HG03354 (cell line): ENCODE measurements at regions not wholly inside any gene's neighbourhood (a gene's known extent, or its start where the extent isn't known, plus 50 kb on each side); places are given as distances from the start of the nearest gene placed in this dataset.

Source experiments
- ATAC-seq: cut with Tn5 transposase; IDR thresholded peaks from one replicate; pipeline ENCODE4 v1.9.1; 2021; ENCODE audit warnings: mild to moderate bottlenecking; ENCODE audit not compliant: unreplicated experiment, poor library complexity, severe bottlenecking

GRCh38 chr2:236968101-236968879, 117.4 kb upstream of the COPS8 start:
- ATAC-seq = peak; percentile 84

GRCh38 chr2:236968880-236969534, 116.7 kb upstream of the COPS8 start:
- ATAC-seq = no peak

- no peak for ATAC-seq
Observed at GRCh38 chr2:236969767-236970655, 115.7 kb upstream of the COPS8 start.

DNA sequence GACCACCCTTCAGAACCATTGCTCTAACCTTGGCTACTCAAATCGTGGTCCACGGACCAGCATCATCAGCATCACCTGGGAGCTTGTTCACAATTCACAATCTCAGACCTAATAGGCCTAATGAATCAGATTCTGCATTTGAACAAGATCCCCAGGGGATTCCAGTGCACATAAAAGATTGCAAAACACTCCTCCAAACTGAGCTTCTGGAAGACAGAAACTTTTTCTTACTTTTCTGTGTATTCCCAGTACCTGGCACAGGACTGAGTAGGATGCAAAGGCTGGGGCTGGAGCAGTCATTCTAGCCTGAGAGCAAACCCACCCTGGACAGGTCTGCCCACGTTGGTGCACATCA, 115.1 kb upstream of the COPS8 start:
- ATAC-seq = no peak

DNA sequence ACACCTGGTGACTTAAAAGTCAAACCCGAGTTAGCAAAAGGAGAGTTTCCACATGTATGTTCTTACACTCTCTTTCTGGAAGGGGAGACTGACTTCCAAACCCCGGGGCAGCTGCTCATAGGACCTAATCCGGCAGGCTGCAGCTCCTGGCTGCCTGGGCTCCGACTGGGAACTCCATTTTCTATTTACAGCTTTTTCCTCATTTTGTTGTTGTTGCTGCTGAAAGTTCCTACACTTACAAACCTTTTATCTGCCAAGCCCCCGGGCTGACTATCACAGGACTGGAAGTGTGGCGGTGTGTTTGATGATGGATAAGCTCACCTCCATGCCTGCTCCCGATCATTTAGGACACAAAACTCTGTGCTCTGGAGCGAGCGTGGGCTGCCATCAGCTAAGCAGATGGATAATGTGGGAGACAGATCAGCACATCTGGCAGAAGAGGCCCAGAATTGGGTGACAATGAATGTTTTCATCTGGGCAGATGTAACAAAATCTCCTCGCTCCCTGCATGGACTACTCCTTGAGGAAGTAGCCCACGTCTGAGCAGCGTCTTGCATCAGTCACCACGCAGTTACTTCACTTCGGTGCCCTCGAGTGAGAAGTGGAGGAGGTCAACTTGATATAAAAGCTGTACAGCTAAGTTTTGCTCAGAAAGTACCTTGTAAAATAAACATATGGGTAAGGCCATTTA, 114.4 kb upstream of the COPS8 start:
- no peak for ATAC-seq

- no peak for ATAC-seq
Observed at GRCh38 chr2:236971919-236972381, 113.7 kb upstream of the COPS8 start.

GRCh38 chr2:236972491-236973342, 113.0 kb upstream of the COPS8 start:
- ATAC-seq = no peak

GRCh38 chr2:236973343-236973980, 112.2 kb upstream of the COPS8 start:
- no peak for ATAC-seq

DNA sequence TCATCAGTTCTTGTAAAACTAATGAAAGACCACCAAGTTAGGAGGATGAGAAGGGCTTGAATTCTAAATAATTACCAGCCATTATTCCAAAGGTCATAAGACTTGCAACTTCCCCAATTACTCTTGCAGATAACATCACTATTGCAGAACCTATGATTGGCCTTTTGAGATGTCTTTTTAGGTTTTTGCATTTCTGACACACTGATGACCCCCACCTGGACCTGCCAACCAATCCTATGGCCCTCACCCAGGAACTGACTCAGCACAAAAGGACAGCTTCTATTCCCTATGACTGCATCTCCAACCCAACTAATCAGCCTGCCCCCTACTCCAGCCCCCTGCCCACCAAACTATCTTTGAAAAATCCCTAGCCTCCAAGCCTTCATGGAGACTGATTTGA, 111.5 kb upstream of the COPS8 start:
- ATAC-seq = no peak

DNA sequence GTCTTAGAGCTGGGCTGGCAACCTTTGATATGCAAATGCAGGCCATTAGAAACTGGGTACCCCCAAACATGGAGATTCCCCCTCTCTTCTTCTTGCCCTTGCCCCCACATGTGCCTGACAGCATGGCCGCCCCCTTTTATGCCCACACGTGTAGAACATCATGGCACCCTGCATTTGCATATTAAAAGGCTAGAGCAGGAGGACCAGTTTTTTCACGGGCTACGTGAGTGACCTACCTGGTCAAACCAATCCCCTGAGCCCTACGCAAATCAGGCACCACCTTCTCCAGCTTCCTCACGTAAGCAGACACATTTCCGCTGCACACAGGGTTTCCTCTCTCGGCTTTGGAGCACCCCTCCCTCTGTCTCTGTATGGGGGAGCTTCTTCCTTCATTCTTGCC, 110.9 kb upstream of the COPS8 start:
- ATAC-seq = no peak

GRCh38 chr2:236975766-236976165, 109.9 kb upstream of the COPS8 start:
- no peak for ATAC-seq

DNA sequence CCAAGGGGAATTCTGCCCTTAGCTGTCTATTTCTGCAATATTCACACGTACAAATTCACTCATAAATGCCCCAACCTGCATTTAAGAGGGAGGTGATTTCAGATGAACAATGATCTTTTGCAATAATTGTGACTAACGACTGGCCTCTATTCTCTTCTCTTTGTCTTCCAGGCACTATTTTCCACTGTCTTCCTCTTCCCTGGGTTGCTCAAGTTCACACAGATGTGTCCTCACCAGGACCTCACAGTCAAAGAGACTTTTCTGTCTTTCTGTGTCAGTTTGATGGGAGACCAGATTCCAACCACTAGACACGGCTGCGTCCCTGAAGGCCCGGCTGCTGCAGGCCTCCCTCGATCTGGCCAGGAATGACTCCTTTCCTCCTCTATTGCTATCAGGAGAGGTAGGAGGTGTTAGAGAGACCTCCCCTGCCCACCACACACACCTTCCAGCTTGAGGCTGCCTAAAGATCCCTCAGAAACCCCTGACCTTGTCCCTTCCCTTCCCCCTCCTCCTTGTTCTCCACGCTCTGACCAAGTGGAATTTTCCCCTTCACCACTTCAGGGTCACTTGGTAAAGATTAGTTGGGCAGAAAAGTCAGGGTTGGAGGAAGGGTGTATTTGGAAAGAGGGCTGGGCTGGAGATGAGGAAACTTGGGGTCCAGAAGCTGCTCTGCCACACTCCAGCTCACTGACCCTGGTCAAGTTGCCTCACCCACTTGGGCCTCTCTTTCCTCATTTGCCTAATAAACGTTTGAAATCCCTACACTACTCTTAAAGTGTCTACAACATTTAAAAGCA, 109.2 kb upstream of the COPS8 start:
- ATAC-seq = no peak

DNA sequence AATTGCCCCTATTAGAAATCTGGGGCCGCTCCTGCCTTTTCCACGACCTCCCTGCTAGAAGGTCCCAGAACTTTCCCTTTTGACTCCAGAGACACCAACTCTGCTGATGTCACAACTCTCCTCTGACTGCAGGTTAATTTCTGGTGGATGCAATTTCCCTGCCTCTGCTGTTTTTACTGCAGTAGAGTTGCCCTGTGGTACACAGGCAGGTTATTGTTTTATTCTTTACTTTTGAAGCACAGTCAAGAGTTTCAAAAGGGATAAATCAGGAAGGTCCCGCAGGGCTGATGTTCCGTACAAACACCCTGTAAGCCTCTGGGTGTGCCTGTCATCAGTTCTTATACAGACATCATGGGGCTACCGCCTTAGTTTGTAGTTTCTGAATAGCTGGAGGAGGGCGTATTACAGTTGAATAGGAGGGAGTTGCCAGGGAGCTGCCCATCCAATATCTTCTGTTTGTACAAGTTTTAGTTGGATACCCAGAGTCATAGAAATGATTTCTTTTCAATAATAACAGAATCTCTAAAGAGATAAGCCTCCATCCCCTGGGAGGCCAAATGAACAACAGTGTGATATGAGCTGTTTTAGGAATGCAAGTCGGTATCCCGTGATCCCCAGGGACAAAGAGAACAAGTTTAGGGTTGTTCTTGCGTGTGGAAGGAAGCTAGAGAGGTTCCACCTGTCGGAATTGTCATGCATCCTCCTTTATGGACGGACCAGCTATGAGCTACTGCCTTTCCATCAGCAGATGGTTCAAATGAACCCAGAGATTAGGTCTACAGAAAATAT, 108.4 kb upstream of the COPS8 start:
- no peak for ATAC-seq

GRCh38 chr2:236977852-236978398, 107.8 kb upstream of the COPS8 start:
- ATAC-seq = no peak

DNA sequence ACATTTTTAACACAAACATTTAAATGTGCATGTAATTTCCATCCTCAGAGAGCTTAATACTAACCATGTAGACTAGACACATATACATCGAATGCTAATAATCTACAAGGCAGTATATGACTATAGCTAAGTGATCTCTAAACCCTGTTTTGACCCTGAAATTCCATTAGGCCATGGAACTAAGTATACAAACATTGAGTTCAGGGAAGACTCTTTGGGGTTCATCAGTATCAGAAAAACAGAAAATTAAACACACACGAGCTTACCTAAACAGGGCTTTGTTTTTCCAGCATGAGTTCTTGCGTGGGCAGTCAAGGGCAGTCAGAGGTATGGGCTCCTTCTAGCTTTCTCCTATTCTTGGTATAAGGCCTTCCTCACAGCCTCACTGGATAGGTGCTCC, 106.0 kb upstream of the COPS8 start:
- ATAC-seq = no peak

DNA sequence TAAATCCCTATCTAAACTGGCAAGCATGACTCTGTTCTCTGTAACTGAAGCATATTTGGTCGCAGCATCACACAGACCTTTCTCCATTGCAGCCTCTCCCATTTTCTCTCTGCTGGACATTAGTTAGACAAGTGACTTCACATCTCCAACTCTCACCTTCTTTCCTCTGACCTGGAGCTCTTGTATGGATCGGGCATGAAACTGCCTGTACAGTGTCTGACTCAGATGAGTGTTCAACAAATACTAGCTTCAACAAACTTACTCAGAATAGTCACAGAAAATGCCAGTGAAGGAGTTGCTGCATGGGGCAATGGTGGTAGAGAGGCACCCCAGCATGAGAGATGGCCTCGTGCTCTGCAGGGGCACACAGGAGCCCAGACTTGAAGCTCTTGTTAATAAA, 104.7 kb upstream of the COPS8 start:
- no peak for ATAC-seq
